H1 (cell line): ENCODE measurements at regions not wholly inside any gene's neighbourhood (a gene's known extent, or its start where the extent isn't known, plus 50 kb on each side); places are given as distances from the start of the nearest gene placed in this dataset.
A peak's percentile ranks its signal among the peaks of the same experiment; 100 is the strongest.

Experiments used
- CTCF ChIA-PET: fragments of 300-600 bp; sonication (Branson Sonifier 250); formaldehyde crosslinking; loops from one replicate; lab custom pipeline; 2021; ENCODE audit not compliant: partially characterized antibody; lab: Charles Lee
- POLR2A ChIA-PET: fragments of 300-600 bp; sonication (Branson Sonifier 250); formaldehyde crosslinking; loops from one replicate; lab custom pipeline; 2021; ENCODE audit warnings: inconsistent platforms; ENCODE audit not compliant: partially characterized antibody; lab: Charles Lee
- DNase-seq, 2 experiments: peaks; one replicate each; pipeline versions ENCODE4 v3.0.0 to v3.0.0-alpha.2; 2010 to 2022; ENCODE audit warnings: low spot score in 2 of 2, low read depth in 1 of 2, mixed read lengths in 1 of 2
- FAIRE-seq: peaks from 2 replicates; lab custom pipeline; 2011; peaks lifted over from hg19 to GRCh38; lab: Jason Lieb, UNC
- H2AFZ ChIP-seq: 2 replicates; pipeline ENCODE4 v1.8.1; 2012; ENCODE audit warnings: low read length, inconsistent platforms
- H2AK5ac ChIP-seq: 2 replicates; pipeline ENCODE4 v1.6.1; 2013; ENCODE audit warnings: low read depth, low read length
- H2BK120ac ChIP-seq: replicated peaks from 2 replicates; pipeline ENCODE3; 2013; ENCODE audit warnings: low read depth, low read length, inconsistent platforms
- H2BK12ac ChIP-seq: 2 replicates; pipeline ENCODE4 v1.6.1; 2013; ENCODE audit warnings: low read depth, low read length
- H2BK15ac ChIP-seq: 2 replicates; pipeline ENCODE4 v1.6.1; 2013; ENCODE audit warnings: low read length
- H2BK20ac ChIP-seq: 2 replicates; pipeline ENCODE4 v1.6.1; 2013; ENCODE audit warnings: low read length
- H2BK5ac ChIP-seq: 2 replicates; pipeline ENCODE4 v1.6.1; 2013; ENCODE audit warnings: low read depth, low read length
- H3K14ac ChIP-seq: 2 replicates; pipeline ENCODE4 v1.6.1; 2013; ENCODE audit warnings: inconsistent platforms; ENCODE audit not compliant: insufficient read length
- H3K18ac ChIP-seq: 2 replicates; pipeline ENCODE4 v1.6.1; 2013; ENCODE audit warnings: low read length; ENCODE audit errors: extremely low read depth
- H3K23ac ChIP-seq: 2 replicates; pipeline ENCODE4 v1.6.1; 2013; ENCODE audit warnings: inconsistent platforms; ENCODE audit not compliant: insufficient read length
- H3K23me2 ChIP-seq: 2 replicates; pipeline ENCODE4 v1.6.1; 2013; ENCODE audit warnings: low read depth, low read length
- H3K27ac ChIP-seq: 2 replicates; pipeline ENCODE4 v1.6.1; 2011; ENCODE audit warnings: low read depth, low read length, inconsistent platforms
- H3K27me3 ChIP-seq, 4 experiments: replicated peaks in 1 of 4; 1 replicate in 1 of 4; 2 replicates in 3 of 4; pipeline versions ENCODE4 v1.6.1 to v1.8.1; 2011 to 2013; ENCODE audit warnings: low read length in 3 of 4, mild to moderate bottlenecking in 3 of 4, inconsistent platforms in 2 of 4, mixed read lengths in 2 of 4, moderate library complexity in 1 of 4; ENCODE audit not compliant: control insufficient read depth in 3 of 4, insufficient read depth in 3 of 4; ENCODE audit errors: extremely low read depth in 1 of 4
- H3K36me3 ChIP-seq, 4 experiments: 2 replicates each; pipeline versions ENCODE4 v1.6.1 to v1.8.1; 2011 to 2013; ENCODE audit warnings: mild to moderate bottlenecking in 4 of 4, low read length in 3 of 4, moderate library complexity in 2 of 4, control low read depth in 1 of 4, inconsistent platforms in 1 of 4; ENCODE audit not compliant: insufficient read depth in 4 of 4, control insufficient read depth in 2 of 4
- H3K4ac ChIP-seq: replicated peaks from 2 replicates; pipeline ENCODE3; 2013; ENCODE audit warnings: low read length, low read depth, mixed read lengths, inconsistent platforms; ENCODE audit not compliant: insufficient read length
- H3K4me1 ChIP-seq, 4 experiments: replicated peaks in 1 of 4; 1 replicate in 1 of 4; 2 replicates in 3 of 4; pipeline versions ENCODE4 v1.6.1 to v1.8.1; 2011 to 2013; ENCODE audit warnings: low read length in 3 of 4, inconsistent platforms in 2 of 4, mixed read lengths in 1 of 4; ENCODE audit not compliant: insufficient read depth in 4 of 4, control insufficient read depth in 3 of 4
- H3K4me2 ChIP-seq, 2 experiments: 2 replicates each; pipeline versions ENCODE4 v1.6.1 to v1.8.1; 2011 to 2013; ENCODE audit warnings: low read depth in 2 of 2, low read length in 2 of 2, control low read depth in 1 of 2, inconsistent platforms in 1 of 2, mild to moderate bottlenecking in 1 of 2; ENCODE audit not compliant: insufficient read depth in 1 of 2
- H3K4me3 ChIP-seq, 4 experiments: fragments of 200-600, 300-600 bp in 1 of 4; sonication (generic), shearing (Covaris generic), sonication (Bioruptor Twin) in 1 of 4; 2 replicates each; pipeline versions ENCODE4 v1.5.1 to v1.8.1; 2011 to 2016; ENCODE audit warnings: low read length in 4 of 4, low read depth in 3 of 4, control low read depth in 2 of 4, inconsistent platforms in 2 of 4, mild to moderate bottlenecking in 2 of 4, mixed read lengths in 1 of 4, moderate library complexity in 1 of 4; ENCODE audit not compliant: insufficient read depth in 2 of 4; ENCODE audit errors: extremely low read depth in 1 of 4
- H3K56ac ChIP-seq: replicated peaks from 2 replicates; pipeline ENCODE3; 2013; ENCODE audit warnings: low read depth, mild to moderate bottlenecking, mixed read lengths, low read length, inconsistent platforms; ENCODE audit not compliant: insufficient read length
- H3K79me1 ChIP-seq: 2 replicates; pipeline ENCODE4 v1.6.1; 2013; ENCODE audit warnings: low read depth, low read length, control low read depth
- H3K79me2 ChIP-seq, 2 experiments: 2 replicates each; pipeline versions ENCODE4 v1.6.1 to v1.8.1; 2012 to 2013; ENCODE audit warnings: low read length in 2 of 2, mild to moderate bottlenecking in 2 of 2, inconsistent platforms in 1 of 2; ENCODE audit not compliant: insufficient read depth in 2 of 2, control insufficient read depth in 1 of 2
- H3K9ac ChIP-seq, 4 experiments: replicated peaks in 1 of 4; 1 replicate in 1 of 4; 2 replicates in 3 of 4; pipeline versions ENCODE4 v1.6.1 to v1.8.1; 2011 to 2013; ENCODE audit warnings: low read depth in 3 of 4, low read length in 3 of 4, control low read depth in 2 of 4, mild to moderate bottlenecking in 2 of 4, moderate library complexity in 2 of 4, inconsistent platforms in 1 of 4; ENCODE audit errors: extremely low read depth in 1 of 4
- H3K9me3 ChIP-seq, 2 experiments: 2 replicates each; pipeline versions ENCODE4 v1.6.1 to v1.8.1; 2012 to 2013; ENCODE audit warnings: mild to moderate bottlenecking in 2 of 2, moderate library complexity in 2 of 2, control low read depth in 1 of 2, inconsistent platforms in 1 of 2, low read depth in 1 of 2, low read length in 1 of 2, mixed read lengths in 1 of 2; ENCODE audit not compliant: insufficient read depth in 2 of 2
- H4K20me1 ChIP-seq, 2 experiments: replicated peaks in 1 of 2; 2 replicates each; pipeline versions ENCODE3 to v1.8.1; 2011 to 2013; ENCODE audit warnings: inconsistent platforms in 2 of 2, low read length in 2 of 2, mild to moderate bottlenecking in 1 of 2; ENCODE audit not compliant: insufficient read depth in 2 of 2, control insufficient read depth in 1 of 2
- H4K5ac ChIP-seq: 2 replicates; pipeline ENCODE4 v1.6.1; 2013; ENCODE audit warnings: low read length, low read depth, mixed read lengths, inconsistent platforms; ENCODE audit not compliant: insufficient read length
- H4K8ac ChIP-seq: 2 replicates; pipeline ENCODE4 v1.8.0; 2013; ENCODE audit warnings: mild to moderate bottlenecking, moderate library complexity, low read length, inconsistent platforms; ENCODE audit not compliant: insufficient read depth; ENCODE audit errors: extremely low read depth
- H4K91ac ChIP-seq: replicated peaks from 2 replicates; pipeline ENCODE3; 2013; ENCODE audit warnings: low read length, mixed read lengths, inconsistent platforms; ENCODE audit not compliant: insufficient read length
- CHD1 ChIP-seq: IDR thresholded peaks from 2 replicates; pipeline ENCODE4 v1.6.1; 2012; ENCODE audit warnings: low read depth, low read length, improper control_type of control experiment
- FOSL1 ChIP-seq: IDR thresholded peaks from 2 replicates; pipeline ENCODE4 v1.6.1; 2011; ENCODE audit warnings: mild to moderate bottlenecking, low read depth, low read length, moderate library complexity; ENCODE audit not compliant: insufficient read depth
- SAP30 ChIP-seq: fragments of 300-600 bp; sonication (generic); IDR thresholded peaks from 2 replicates; pipeline ENCODE4 v1.7.1; 2012; ENCODE audit warnings: low read length, moderate library complexity, mild to moderate bottlenecking, inconsistent platforms; ENCODE audit not compliant: insufficient read depth, insufficient replicate concordance
- TEAD4 ChIP-seq: IDR thresholded peaks from 2 replicates; pipeline ENCODE4 v1.6.1; 2012; ENCODE audit warnings: low read depth, low read length, inconsistent platforms, mixed read lengths
- WGBS, 2 experiments: shearing (Covaris generic) in 1 of 2; methylation state at CpG; one replicate each; pipeline versions ENCODE4 v1.1.6 to v1.1.7; 2013 to 2015; ENCODE audit warnings: low lambda C conversion rate in 2 of 2, mixed read lengths in 2 of 2, inconsistent platforms in 1 of 2, low coverage in 1 of 2, missing lambda C conversion rate in 1 of 2; ENCODE audit not compliant: insufficient replicate concordance in 2 of 2, insufficient coverage in 1 of 2, insufficient read length in 1 of 2; ENCODE audit errors: extremely low coverage in 1 of 2, missing lambda C conversion rate in 1 of 2; 5-methylcytosine and 5-hydroxymethylcytosine counted together

DNA sequence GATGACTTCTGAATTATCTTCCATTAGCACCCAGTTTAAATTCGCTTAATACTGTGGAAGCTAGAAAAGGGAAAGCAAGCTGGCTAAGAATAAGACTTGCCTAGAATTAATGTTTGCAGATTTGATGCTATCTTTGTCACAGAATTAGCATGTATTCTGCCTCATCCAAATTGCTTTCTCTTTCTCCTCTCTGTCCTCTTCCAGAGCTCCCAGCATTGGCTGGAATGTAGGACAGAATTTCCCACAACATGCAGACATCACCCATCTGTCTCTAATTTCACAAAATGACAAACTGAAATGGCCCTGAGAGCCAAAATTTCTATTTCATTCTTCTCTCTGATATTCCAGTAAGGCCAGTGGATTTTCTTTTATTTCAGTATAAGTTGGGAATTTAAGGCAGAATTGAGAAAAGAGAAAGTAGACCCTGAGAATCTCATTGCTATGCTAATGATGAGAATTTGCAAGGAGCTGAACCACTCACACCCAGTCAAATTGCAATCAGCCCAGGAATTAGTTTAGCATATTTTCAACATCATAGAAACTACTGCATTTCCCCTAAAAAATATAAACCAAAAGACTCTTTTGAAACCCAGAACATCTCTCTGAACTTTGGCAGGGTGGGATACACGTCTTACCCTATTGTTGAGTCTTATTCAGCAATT lies 188.8 kb downstream of the RCHY1 start:
- TF ChIP-seq SAP30: no peak
- no peak for TF ChIP-seq CHD1
- 0 out of 2 replicates have a peak, but pooled peaks have one; percentile 26 for TF ChIP-seq TEAD4
- no peak for TF ChIP-seq FOSL1

More for the DNA sequence above, 188.8 kb downstream of the RCHY1 start:
- Histone ChIP-seq H2BK20ac (no peak overlapping the region), H3K79me2 (no peaks in the 10 kb centered on the region), H4K20me1 (no peaks in the 10 kb centered on the region), H4K8ac (no peak overlapping the region), H3K4ac (no peak overlapping the region), H3K27ac (no peak overlapping the region), H3K9me3 (no peaks in the 10 kb centered on the region), H3K9ac (no peak overlapping the region), H3K79me1 (no peaks in the 10 kb centered on the region), H2AK5ac (no peak overlapping the region), H3K36me3 (no peaks in the 10 kb centered on the region), H3K23me2 (no peaks in the 10 kb centered on the region), H3K27me3 (no peaks in the 10 kb centered on the region), H3K56ac (no peak overlapping the region), H3K18ac (no peak overlapping the region), H2BK12ac (no peak overlapping the region; the same call in 1 of the 2 replicates), H2BK120ac (no peak overlapping the region), H2BK15ac (no peak overlapping the region), H3K4me3 (no peak overlapping the region), H3K4me1 (peaks cover 0 to 3% (median 0%) of the 10 kb centered on the region in 4 experiments; a peak in 1 of 7 replicates), H3K4me2 (no peak overlapping the region), H4K91ac (no peak overlapping the region), H2AFZ (no peak overlapping the region), H3K14ac (no peak overlapping the region), H3K23ac (no peak overlapping the region), H2BK5ac (no peak overlapping the region), H4K5ac (no peak overlapping the region)
- DNase-seq: no peak
- POLR2A ChIA-PET: no interaction called here
- CTCF ChIA-PET: interaction anchor here (1.9 to 2.5 kb wide), 2 partner anchors 12 to 450 kb away, joined by 5 to 8 read pairs; no protein-coding TSS in a partner anchor
- WGBS, 2 experiments: 77% methylated on average over 2 of the region's 2 CpGs; no CpG with 5 or more reads in 1 of the 2 experiments
- no peak for FAIRE-seq
